Type B pancreatic cell (in vitro differentiated cells): ENCODE measurements at regions not wholly inside any gene's neighbourhood (a gene's known extent, or its start where the extent isn't known, plus 50 kb on each side); places are given as distances from the start of the nearest gene placed in this dataset.

ENCODE experiments used
- DNase-seq: peaks from one replicate; pipeline ENCODE4 v3.0.0; 2021; ENCODE audit warnings: mixed read lengths; ENCODE audit not compliant: unreplicated experiment; ENCODE audit errors: extremely low spot score
- H3K27ac Mint-ChIP-seq: 2 replicates; pipeline ENCODE4 v1.8.0; 2021; ENCODE audit warnings: mild to moderate bottlenecking, mixed read lengths
- H3K27me3 Mint-ChIP-seq: 2 replicates; pipeline ENCODE4 v1.8.0; 2021; ENCODE audit warnings: mixed read lengths
- H3K36me3 Mint-ChIP-seq: 2 replicates; pipeline ENCODE4 v1.8.0; 2021; ENCODE audit warnings: mixed read lengths
- H3K4me1 Mint-ChIP-seq: one replicate; pipeline ENCODE4 v1.8.0; 2021; ENCODE audit warnings: mixed read lengths; ENCODE audit not compliant: unreplicated experiment
- H3K4me3 Mint-ChIP-seq: 2 replicates; pipeline ENCODE4 v1.8.0; 2021; ENCODE audit warnings: mild to moderate bottlenecking, mixed read lengths
- H3K9me3 Mint-ChIP-seq: 2 replicates; pipeline ENCODE4 v1.8.0; 2021; ENCODE audit warnings: mixed read lengths
- CTCF ChIP-seq: fragments of 200-600 bp; sonication (generic); conservative IDR thresholded peaks from 2 replicates; pipeline ENCODE4 v1.5.0; 2021; ENCODE audit warnings: antibody characterized with exemption, mild to moderate bottlenecking

DNA sequence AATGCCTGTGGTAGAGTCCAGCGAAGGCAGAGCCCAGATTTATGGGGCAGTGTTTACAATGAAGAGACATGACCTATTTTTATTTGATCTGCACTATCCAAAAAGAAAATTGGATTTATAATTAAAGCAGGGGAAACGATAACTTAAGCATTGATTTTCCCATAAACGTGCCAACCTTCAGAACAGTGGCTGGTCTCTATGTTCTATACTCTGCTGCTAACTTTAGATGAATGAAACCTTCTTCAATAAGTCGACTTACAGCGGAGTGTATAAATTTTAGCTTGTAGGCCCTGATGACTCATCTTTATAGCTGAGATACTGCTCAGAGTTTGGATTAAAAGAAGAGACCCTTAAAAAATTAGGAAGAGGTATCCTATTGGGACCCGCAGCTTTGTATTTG is 452.6 kb downstream of the TLR4 start:
- H3K27ac Mint-ChIP-seq = no peak overlapping the region
- peaks cover 6% of the 10 kb centered on the region for H3K27me3 Mint-ChIP-seq
- TF ChIP-seq CTCF = no peak
- DNase-seq = no peak
- H3K36me3 Mint-ChIP-seq = no peaks in the 10 kb centered on the region
- no peaks in the 10 kb centered on the region for H3K4me1 Mint-ChIP-seq
- H3K9me3 Mint-ChIP-seq = no peaks in the 10 kb centered on the region
- no peak overlapping the region for H3K4me3 Mint-ChIP-seq

DNA sequence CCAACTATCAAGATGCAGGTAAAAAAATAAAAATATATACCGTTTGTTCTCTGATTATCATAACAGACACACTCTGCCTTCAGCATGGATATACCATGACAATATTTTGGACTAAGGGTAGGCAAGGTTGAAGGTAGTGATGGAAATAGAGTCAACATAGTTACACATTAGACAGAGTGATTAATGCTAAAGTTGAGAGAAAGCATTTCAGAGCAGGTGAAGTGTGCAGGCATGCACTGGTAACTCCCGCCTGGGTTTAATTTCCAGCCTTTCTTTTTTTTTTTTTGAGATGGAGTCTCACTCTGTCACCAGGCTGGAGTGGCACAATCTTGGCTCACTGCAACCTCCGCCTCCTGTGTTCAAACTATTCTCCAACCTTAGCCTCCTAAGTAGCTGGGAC is 458.5 kb downstream of the TLR4 start:
- no peak for DNase-seq
- Mint-ChIP-seq H3K4me3 (no peak overlapping the region), H3K4me1 (no peaks in the 10 kb centered on the region), H3K9me3 (no peaks in the 10 kb centered on the region), H3K36me3 (no peaks in the 10 kb centered on the region), H3K27me3 (peaks cover 9% of the 10 kb centered on the region), H3K27ac (no peak overlapping the region)
- no peak for TF ChIP-seq CTCF

- DNase-seq = no peak
- peaks cover 9% of the 10 kb centered on the region for H3K27me3 Mint-ChIP-seq
- no peak overlapping the region for H3K27ac Mint-ChIP-seq
- H3K4me1 Mint-ChIP-seq = no peaks in the 10 kb centered on the region
- H3K36me3 Mint-ChIP-seq = no peaks in the 10 kb centered on the region
- no peak for TF ChIP-seq CTCF
- H3K9me3 Mint-ChIP-seq = no peaks in the 10 kb centered on the region
- no peak overlapping the region for H3K4me3 Mint-ChIP-seq
Measured at GRCh38 chr9:118163751-118164150, 459.5 kb downstream of the TLR4 start.

DNA sequence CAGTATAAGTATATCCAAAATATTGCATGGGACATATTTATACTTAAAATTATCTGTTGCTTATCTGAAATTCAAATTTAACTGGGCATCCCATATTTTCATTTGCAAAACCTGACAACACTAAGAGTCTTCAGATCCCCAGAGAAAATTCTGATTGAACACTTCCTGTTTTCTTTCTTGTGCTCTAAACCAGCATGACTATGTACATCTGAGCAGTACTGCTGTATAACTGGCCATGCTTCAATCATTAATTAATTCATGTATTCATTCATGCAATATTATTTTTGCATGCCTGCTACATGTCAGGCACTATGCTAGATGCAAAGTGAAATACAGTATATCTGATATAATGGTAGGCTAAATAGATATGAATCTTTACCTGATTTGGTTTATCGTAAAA is 461.2 kb downstream of the TLR4 start:
- H3K9me3 Mint-ChIP-seq = no peaks in the 10 kb centered on the region
- H3K36me3 Mint-ChIP-seq = no peaks in the 10 kb centered on the region
- no peak for TF ChIP-seq CTCF
- H3K4me3 Mint-ChIP-seq = no peak overlapping the region
- H3K27ac Mint-ChIP-seq = no peak overlapping the region
- H3K4me1 Mint-ChIP-seq = no peaks in the 10 kb centered on the region
- peaks cover 9% of the 10 kb centered on the region for H3K27me3 Mint-ChIP-seq
- DNase-seq = no peak

DNA sequence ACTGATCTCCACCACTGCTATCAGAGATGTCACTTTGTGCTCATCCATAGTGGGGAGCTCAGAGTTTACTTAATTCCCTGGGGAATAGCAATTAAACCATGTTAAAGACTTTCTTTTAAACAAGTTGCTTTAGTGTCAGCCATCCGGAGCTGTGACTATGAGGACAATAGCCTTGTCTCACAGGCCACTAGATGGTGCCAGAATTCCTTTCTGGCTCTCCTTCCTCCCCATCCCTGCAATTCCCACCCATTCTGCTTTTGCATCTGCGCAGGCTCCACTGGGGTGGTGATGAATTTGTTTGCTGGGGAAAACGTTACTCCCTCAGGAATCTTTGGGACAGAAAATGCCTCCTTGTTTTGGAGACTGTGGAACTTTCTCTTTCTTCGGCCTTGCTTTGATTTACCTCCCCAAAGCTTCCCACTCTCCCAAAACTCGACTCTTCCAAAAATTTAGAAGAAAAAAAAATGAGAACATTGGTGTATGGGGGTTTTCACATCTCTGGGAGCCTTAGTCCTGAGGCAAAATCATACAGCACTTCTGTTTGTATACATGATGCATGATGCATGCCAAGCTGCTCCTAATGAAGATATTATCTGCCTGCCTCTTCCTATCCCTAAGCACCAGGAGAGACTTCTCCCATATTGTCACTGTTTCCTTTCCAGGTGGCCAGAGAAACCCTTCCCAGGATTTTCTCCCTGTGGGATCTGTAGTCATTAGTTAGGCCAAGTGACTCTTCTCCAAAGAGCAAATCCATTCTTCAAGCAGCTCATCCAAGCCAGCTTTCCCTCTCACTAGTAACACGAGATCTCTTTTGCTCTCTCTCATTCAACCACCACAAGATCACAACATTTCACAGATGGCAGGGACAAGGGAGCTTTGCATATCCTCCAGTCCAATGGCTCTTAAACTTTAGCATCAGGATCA is 466.1 kb downstream of the TLR4 start:
- Mint-ChIP-seq H3K4me3 (no peak overlapping the region), H3K4me1 (no peaks in the 10 kb centered on the region)

More for the DNA sequence above, 466.1 kb downstream of the TLR4 start:
- Mint-ChIP-seq H3K9me3 (no peaks in the 10 kb centered on the region), H3K36me3 (no peaks in the 10 kb centered on the region), H3K27ac (no peak overlapping the region), H3K27me3 (peaks cover 3% of the 10 kb centered on the region)
- no peak for DNase-seq
- peak; percentile 84 for TF ChIP-seq CTCF
